BE2C (cell line): ENCODE measurements at regions not wholly inside any gene's neighbourhood (a gene's known extent, or its start where the extent isn't known, plus 50 kb on each side); places are given as distances from the start of the nearest gene placed in this dataset.

Experiments used
- DNase-seq: peaks from one replicate; pipeline ENCODE4 v3.0.0-alpha.2; 2020
- H3K27me3 ChIP-seq: fragments of 250-450 bp; sonication (Bioruptor Pico); 2 replicates; pipeline ENCODE4 v1.5.1; 2020; ENCODE audit warnings: mild to moderate bottlenecking
- H3K36me3 ChIP-seq: fragments of 250-450 bp; sonication (Bioruptor Pico); 2 replicates; pipeline ENCODE4 v1.5.1; 2020; ENCODE audit warnings: mild to moderate bottlenecking
- H3K4me1 ChIP-seq: fragments of 250-450 bp; sonication (Bioruptor Pico); 2 replicates; pipeline ENCODE4 v1.5.1; 2020
- H3K4me3 ChIP-seq: 2 replicates; pipeline ENCODE4 v1.5.1; 2011; ENCODE audit warnings: low read depth, low read length
- H3K9me3 ChIP-seq: fragments of 250-450 bp; sonication (Bioruptor Pico); 2 replicates; pipeline ENCODE4 v1.5.1; 2020
- TF ChIP-seq, protein P1 (sequence below): IDR thresholded peaks from 2 replicates; pipeline ENCODE4 v1.5.1; 2012; ENCODE audit warnings: mild to moderate bottlenecking, low read depth, low read length

- Histone ChIP-seq H3K36me3 (no peaks in the 10 kb centered on the region), H3K27me3 (no peaks in the 10 kb centered on the region), H3K4me1 (no peaks in the 10 kb centered on the region), H3K9me3 (no peaks in the 10 kb centered on the region), H3K4me3 (no peak overlapping the region)
- TF ChIP-seq, protein P1, sequence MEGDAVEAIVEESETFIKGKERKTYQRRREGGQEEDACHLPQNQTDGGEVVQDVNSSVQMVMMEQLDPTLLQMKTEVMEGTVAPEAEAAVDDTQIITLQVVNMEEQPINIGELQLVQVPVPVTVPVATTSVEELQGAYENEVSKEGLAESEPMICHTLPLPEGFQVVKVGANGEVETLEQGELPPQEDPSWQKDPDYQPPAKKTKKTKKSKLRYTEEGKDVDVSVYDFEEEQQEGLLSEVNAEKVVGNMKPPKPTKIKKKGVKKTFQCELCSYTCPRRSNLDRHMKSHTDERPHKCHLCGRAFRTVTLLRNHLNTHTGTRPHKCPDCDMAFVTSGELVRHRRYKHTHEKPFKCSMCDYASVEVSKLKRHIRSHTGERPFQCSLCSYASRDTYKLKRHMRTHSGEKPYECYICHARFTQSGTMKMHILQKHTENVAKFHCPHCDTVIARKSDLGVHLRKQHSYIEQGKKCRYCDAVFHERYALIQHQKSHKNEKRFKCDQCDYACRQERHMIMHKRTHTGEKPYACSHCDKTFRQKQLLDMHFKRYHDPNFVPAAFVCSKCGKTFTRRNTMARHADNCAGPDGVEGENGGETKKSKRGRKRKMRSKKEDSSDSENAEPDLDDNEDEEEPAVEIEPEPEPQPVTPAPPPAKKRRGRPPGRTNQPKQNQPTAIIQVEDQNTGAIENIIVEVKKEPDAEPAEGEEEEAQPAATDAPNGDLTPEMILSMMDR: no peak
- DNase-seq: no peak
These were observed 964.7 kb downstream of the ROBO2 start for GRCh38 chr3:78004571-78004970.

- Histone ChIP-seq H3K36me3 (no peaks in the 10 kb centered on the region), H3K27me3 (no peaks in the 10 kb centered on the region), H3K4me3 (no peak overlapping the region), H3K4me1 (no peaks in the 10 kb centered on the region), H3K9me3 (no peaks in the 10 kb centered on the region)
- TF ChIP-seq, protein P1: no peak
- no peak for DNase-seq
These were observed 973.8 kb downstream of the ROBO2 start for GRCh38 chr3:78013653-78014052.

DNA sequence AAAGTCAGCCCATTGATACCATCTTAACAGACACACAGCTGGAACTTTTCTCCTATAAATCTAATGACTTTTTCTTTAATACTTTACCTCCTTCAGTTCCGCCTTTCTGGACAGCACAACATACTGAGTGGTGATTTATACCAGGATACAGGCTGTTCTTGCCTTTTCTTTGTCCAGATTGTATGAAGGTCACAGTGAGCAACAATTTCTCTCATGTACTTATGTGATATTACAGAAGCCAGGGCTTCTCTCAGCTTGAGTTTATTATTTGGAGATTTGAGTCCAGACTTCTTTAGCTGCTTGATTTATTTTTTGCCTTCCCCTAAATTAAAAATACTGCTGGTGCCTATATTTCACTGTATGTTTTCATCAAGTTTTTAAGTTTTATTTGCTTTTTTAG lies 976.0 kb downstream of the ROBO2 start:
- Histone ChIP-seq H3K4me3 (no peak overlapping the region), H3K4me1 (no peaks in the 10 kb centered on the region), H3K27me3 (no peaks in the 10 kb centered on the region), H3K9me3 (no peaks in the 10 kb centered on the region), H3K36me3 (no peaks in the 10 kb centered on the region)
- DNase-seq: no peak
- TF ChIP-seq, protein P1: no peak

DNA sequence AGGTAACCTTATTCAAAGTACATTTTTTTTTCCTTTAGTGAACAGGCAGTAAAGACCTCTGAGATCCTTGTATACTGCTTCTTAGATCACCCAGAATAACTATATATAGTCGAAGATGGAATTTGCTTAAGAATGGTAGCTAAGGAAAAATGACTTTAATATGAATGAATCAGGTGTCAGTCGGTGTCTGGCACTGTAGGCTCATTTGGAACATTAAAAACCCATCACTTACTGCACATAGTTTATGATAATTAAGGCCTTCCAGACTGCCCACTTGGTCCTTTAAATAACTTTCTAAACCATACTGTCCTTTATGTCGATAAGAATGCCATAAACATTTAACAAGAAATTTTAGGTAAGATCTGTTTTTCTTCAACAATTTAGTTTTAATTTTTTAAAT lies 981.8 kb downstream of the ROBO2 start:
- no peak for DNase-seq
- no peak overlapping the region for H3K4me3 ChIP-seq
- TF ChIP-seq, protein P1: no peak
- peaks cover 8% of the 10 kb centered on the region for H3K4me1 ChIP-seq
- H3K27me3 ChIP-seq: no peaks in the 10 kb centered on the region
- 0 out of 2 replicates have a peak, but pooled peaks cover 3% of the 10 kb centered on the region for H3K36me3 ChIP-seq
- H3K9me3 ChIP-seq: no peaks in the 10 kb centered on the region

DNA sequence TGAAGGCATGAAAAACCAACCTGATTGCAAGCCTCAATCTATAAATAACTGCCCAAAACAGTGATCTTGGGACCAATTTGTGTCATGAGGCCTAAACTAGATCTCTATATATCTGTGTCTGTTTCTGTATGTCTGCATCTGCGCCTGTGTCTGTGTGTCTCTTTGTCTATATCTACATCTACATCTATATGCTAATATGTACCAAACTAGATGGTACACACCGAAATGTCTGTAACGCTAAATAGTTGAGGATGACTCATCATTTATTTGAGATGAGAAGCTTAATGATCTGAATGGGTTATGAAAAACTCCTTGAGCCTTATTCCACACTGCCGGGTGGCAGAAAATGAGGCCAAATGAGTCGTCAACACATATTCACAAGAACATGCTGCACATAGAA lies 982.3 kb downstream of the ROBO2 start:
- 0 out of 2 replicates have a peak, but pooled peaks cover 3% of the 10 kb centered on the region for H3K36me3 ChIP-seq
- H3K4me3 ChIP-seq: no peak overlapping the region
- no peak for DNase-seq
- no peaks in the 10 kb centered on the region for H3K9me3 ChIP-seq
- TF ChIP-seq, protein P1: no peak
- peaks cover 8% of the 10 kb centered on the region for H3K4me1 ChIP-seq
- H3K27me3 ChIP-seq: no peaks in the 10 kb centered on the region

DNA sequence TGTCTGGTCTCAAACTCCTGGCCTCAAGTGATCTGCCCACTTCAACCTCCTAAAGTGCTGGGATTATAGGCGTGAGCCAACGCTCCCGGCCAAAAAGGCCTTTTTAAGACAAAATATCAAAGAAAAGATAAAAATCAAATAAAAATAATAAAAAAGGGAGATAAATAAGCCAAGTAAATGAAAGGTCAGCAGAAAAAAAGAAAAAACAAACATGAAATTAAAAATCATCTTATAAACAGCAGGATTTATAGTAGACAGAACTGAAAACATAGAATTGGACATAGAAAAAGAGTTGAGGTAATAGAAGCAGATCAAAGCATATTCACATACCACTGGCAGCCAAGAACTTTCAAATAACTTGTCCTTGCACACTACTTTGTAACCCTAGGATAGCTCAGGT lies 983.4 kb downstream of the ROBO2 start:
- 0 out of 2 replicates have a peak, but pooled peaks cover 3% of the 10 kb centered on the region for H3K36me3 ChIP-seq
- no peak overlapping the region for H3K4me3 ChIP-seq
- no peaks in the 10 kb centered on the region for H3K9me3 ChIP-seq
- TF ChIP-seq, protein P1: no peak
- H3K27me3 ChIP-seq: no peaks in the 10 kb centered on the region
- peaks cover 8% of the 10 kb centered on the region for H3K4me1 ChIP-seq
- no peak for DNase-seq
